PFSK-1 (cell line): ENCODE measurements at regions not wholly inside any gene's neighbourhood (a gene's known extent, or its start where the extent isn't known, plus 50 kb on each side); places are given as distances from the start of the nearest gene placed in this dataset.

Experiments
- POLR2AphosphoS5 ChIP-seq: IDR thresholded peaks from 2 replicates; pipeline ENCODE4 v1.6.1; 2012; ENCODE audit warnings: low read depth, mild to moderate bottlenecking, control low read depth, low read length, moderate library complexity
- REST ChIP-seq, 2 experiments: IDR thresholded peaks; 2 replicates each; pipeline versions ENCODE4 v1.6.1 to v1.8.0; 2011 to 2012; ENCODE audit warnings: low read depth in 2 of 2, low read length in 2 of 2, control low read depth in 1 of 2, inconsistent platforms in 1 of 2, mild to moderate bottlenecking in 1 of 2, moderate library complexity in 1 of 2; ENCODE audit not compliant: insufficient read depth in 1 of 2

DNA sequence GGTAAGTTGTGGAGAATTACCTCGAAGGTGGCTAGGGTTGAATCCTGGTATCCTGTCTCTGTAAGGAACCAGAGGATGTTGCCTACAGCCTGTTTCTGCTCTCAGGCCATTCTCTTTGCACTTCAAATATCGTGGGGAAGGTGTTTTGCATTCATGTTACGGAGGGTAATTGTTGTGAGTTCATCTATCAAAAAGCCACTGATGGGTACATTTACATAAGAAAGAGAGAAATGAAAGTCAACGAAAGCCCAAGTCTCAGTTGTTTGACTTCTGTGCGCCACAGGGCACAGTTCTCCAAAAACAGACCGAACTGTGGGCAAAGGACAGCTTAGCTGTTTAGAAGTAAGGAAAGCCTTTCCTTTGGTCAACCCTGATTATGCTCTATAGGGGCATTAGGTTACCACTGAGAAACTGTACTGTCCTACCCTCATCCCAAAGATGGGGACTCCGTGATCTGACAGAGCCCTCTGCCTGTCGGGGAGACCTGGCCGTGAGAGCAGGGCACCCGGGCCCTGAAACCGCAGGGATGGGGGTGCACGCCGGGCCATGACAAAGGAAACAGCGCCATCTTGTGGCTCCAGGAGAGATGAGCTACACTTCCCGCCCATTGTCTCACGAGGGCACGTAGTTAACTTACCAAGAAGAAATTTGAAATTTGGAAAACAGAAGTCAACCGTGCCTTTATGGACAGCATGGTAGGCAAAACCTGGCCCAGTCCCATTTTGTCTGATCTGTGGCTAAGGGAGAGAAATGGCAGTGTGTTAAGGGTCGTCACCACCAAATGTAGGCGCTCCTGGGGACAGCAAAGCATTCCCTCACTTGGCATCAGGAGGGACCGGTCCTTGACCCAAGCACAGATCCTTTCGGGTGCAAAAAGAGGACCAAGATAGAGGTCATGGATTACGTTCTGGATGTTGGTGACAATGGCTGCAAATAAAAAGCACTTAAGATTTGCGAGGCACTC is 74.5 kb upstream of the DYNLRB2 start:
- TF ChIP-seq REST (IDR thresholded peaks at IDR 0.05; ENCODE audit: insufficient read depth in 1 of 2, low read depth in 2 of 2, low read length in 2 of 2) (no peak), POLR2AphosphoS5 (no peak)
